Ureter (tissue), 1 donor: ENCODE measurements at regions not wholly inside any gene's neighbourhood (a gene's known extent, or its start where the extent isn't known, plus 50 kb on each side); places are given as distances from the start of the nearest gene placed in this dataset.

Experiments
- DNase-seq: peaks from one replicate; pipeline ENCODE4 v3.0.0-alpha.2; 2020; ENCODE audit warnings: low spot score
- donor health status: DM: yes; HTN: yes; CAD: no.

- DNase-seq: no peak
Measured at GRCh38 chr5:67476995-67477394, 280.4 kb upstream of the CD180 start.

- DNase-seq: no peak
Measured at GRCh38 chr5:67476531-67476930, 279.9 kb upstream of the CD180 start.

GRCh38 chr5:67475489-67475888 lies 278.9 kb upstream of the CD180 start:
- no peak for DNase-seq

- DNase-seq: no peak
Measured at GRCh38 chr5:67474597-67475238, 278.1 kb upstream of the CD180 start.

- no peak for DNase-seq
Measured at GRCh38 chr5:67467110-67467509, 270.5 kb upstream of the CD180 start.

GRCh38 chr5:67465537-67466207 lies 269.1 kb upstream of the CD180 start:
- DNase-seq: no peak

GRCh38 chr5:67462147-67462546 lies 265.5 kb upstream of the CD180 start:
- DNase-seq: no peak

- no peak for DNase-seq
Measured at GRCh38 chr5:67459253-67459652, 262.7 kb upstream of the CD180 start.

- DNase-seq: no peak
Measured at GRCh38 chr5:67455970-67456369, 259.4 kb upstream of the CD180 start.

- DNase-seq: no peak
Measured at GRCh38 chr5:67454957-67455561, 258.5 kb upstream of the CD180 start.

- DNase-seq: no peak
Measured at GRCh38 chr5:67453111-67453905, 256.7 kb upstream of the CD180 start.

- no peak for DNase-seq
Measured at GRCh38 chr5:67451640-67452279, 255.2 kb upstream of the CD180 start.

- DNase-seq: no peak
Measured at GRCh38 chr5:67447732-67448131, 251.1 kb upstream of the CD180 start.

GRCh38 chr5:67437905-67438845 lies 241.6 kb upstream of the CD180 start:
- DNase-seq: no peak

- no peak for DNase-seq
Measured at GRCh38 chr5:67435032-67435431, 238.4 kb upstream of the CD180 start.

- no peak for DNase-seq
Measured at GRCh38 chr5:67434466-67434865, 237.9 kb upstream of the CD180 start.

- no peak for DNase-seq
Measured at GRCh38 chr5:67432606-67433005, 236.0 kb upstream of the CD180 start.

- DNase-seq: no peak
Measured at GRCh38 chr5:67431191-67431590, 234.6 kb upstream of the CD180 start.

- no peak for DNase-seq
Measured at GRCh38 chr5:67427850-67428298, 231.3 kb upstream of the CD180 start.

- no peak for DNase-seq
Measured at GRCh38 chr5:67426961-67427849, 230.6 kb upstream of the CD180 start.
